ENCODE measurements at regions not wholly inside any gene's neighbourhood (a gene's known extent, or its start where the extent isn't known, plus 50 kb on each side); places are given as distances from the start of the nearest gene placed in this dataset.
"Not testable (repeated sequence)": the region's sequence is repeated elsewhere in the genome, so short reads cannot be mapped to it uniquely, and the experiment has no call there.

DNA sequence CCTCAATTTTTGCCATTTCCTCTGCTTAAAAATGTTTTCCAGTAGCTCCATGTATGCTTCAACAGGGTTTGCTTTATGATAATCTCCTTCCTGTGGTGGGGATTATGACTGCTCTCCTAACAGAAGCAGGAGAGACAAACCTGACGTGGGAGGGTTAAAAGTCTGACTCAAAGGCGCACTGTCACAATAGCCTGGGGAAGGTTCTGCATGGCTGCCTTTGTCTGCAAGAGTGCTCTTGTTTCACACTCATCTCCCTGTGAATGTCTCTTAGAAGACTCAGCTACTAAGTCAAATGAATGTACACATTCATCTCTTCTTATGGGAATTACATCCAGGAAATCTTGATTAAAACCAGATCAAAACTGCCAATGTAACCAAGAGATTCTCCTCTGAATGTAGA lies 90.9 kb upstream of the MTAP start:
- Histone ChIP-seq H3K4me3 (ENCODE audit: low read depth in 1 of 3, low read length in 3 of 3) (no peak overlapping the region), H3K4me1 (ENCODE audit: control insufficient read depth in 4 of 4, insufficient read depth in 4 of 4, low read length in 3 of 4) (no peaks in the 10 kb centered on the region), H3K9ac (ENCODE audit: low read depth in 1 of 2, low read length in 2 of 2) (no peak overlapping the region), H3K36me3 (ENCODE audit: control insufficient read depth in 4 of 4, insufficient read depth in 3 of 4, low read depth in 1 of 4, low read length in 3 of 4) (no peaks in the 10 kb centered on the region), H3K27ac (ENCODE audit: low read depth in 1 of 2, low read length in 2 of 2) (no peak overlapping the region), H3K9me3 (ENCODE audit: control insufficient read depth in 4 of 4, low read length in 3 of 4) (no peaks in the 10 kb centered on the region), H3K27me3 (ENCODE audit: control insufficient read depth in 4 of 4, insufficient read depth in 4 of 4, low read length in 3 of 4) (peaks cover 0 to 14% (median 0%) of the 10 kb centered on the region in 4 donors)
- no peak for DNase-seq (ENCODE audit: low spot score)
- TF ChIP-seq, protein P1, sequence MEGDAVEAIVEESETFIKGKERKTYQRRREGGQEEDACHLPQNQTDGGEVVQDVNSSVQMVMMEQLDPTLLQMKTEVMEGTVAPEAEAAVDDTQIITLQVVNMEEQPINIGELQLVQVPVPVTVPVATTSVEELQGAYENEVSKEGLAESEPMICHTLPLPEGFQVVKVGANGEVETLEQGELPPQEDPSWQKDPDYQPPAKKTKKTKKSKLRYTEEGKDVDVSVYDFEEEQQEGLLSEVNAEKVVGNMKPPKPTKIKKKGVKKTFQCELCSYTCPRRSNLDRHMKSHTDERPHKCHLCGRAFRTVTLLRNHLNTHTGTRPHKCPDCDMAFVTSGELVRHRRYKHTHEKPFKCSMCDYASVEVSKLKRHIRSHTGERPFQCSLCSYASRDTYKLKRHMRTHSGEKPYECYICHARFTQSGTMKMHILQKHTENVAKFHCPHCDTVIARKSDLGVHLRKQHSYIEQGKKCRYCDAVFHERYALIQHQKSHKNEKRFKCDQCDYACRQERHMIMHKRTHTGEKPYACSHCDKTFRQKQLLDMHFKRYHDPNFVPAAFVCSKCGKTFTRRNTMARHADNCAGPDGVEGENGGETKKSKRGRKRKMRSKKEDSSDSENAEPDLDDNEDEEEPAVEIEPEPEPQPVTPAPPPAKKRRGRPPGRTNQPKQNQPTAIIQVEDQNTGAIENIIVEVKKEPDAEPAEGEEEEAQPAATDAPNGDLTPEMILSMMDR (IDR thresholded peaks at IDR 0.05; ENCODE audit: low read depth, low read length, missing input control), result no peak
- no peak for TF ChIP-seq JUND (IDR thresholded peaks at IDR 0.05)
- TF ChIP-seq YY1 (IDR thresholded peaks at IDR 0.05), result no peak
- TF ChIP-seq, protein P2, sequence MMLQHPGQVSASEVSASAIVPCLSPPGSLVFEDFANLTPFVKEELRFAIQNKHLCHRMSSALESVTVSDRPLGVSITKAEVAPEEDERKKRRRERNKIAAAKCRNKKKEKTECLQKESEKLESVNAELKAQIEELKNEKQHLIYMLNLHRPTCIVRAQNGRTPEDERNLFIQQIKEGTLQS (IDR thresholded peaks at IDR 0.05), result no peak
- TF ChIP-seq HNF4A (conservative IDR thresholded peaks at IDR 0.05), result no peak
- no peak for TF ChIP-seq FOXA1 (IDR thresholded peaks at IDR 0.05)
- no peak for TF ChIP-seq HNF4G (IDR thresholded peaks at IDR 0.05)
- TF ChIP-seq GABPA (IDR thresholded peaks at IDR 0.05 in 1 of 2, conservative IDR thresholded peaks at IDR 0.05 in 1 of 2), result no peak
- 38% methylated on average over 2 of the region's 2 CpGs for WGBS

DNA sequence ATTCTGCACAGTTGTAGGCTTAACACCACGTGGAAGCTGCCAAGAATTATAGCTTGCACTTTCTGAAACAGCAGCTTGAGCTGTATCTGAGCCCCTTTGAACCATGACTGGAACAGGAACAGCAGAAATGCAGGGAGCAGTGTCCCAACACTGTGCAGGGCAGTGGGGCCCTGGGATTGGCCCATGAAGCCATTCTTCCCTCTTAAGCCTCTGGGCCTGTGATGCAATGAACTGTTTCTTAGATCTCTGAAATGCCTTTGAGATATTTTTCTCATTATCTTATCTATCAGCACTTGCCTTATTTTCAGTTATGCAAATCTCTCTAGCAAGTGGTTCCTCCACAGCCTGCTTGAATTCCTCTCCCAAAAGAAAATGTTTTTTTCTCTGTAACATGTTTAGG lies 87.0 kb upstream of the MTAP start:
- Histone ChIP-seq H3K4me1 (ENCODE audit: control insufficient read depth in 4 of 4, insufficient read depth in 4 of 4, low read length in 3 of 4) (no peaks in the 10 kb centered on the region), H3K36me3 (ENCODE audit: control insufficient read depth in 4 of 4, insufficient read depth in 3 of 4, low read depth in 1 of 4, low read length in 3 of 4) (no peaks in the 10 kb centered on the region), H3K27me3 (ENCODE audit: control insufficient read depth in 4 of 4, insufficient read depth in 4 of 4, low read length in 3 of 4) (peaks cover 0 to 14% (median 0%) of the 10 kb centered on the region in 4 donors), H3K27ac (ENCODE audit: low read depth in 1 of 2, low read length in 2 of 2) (no peak overlapping the region), H3K9me3 (ENCODE audit: control insufficient read depth in 4 of 4, low read length in 3 of 4) (no peaks in the 10 kb centered on the region), H3K4me3 (ENCODE audit: low read depth in 1 of 3, low read length in 3 of 3) (no peak overlapping the region), H3K9ac (ENCODE audit: low read depth in 1 of 2, low read length in 2 of 2) (no peak overlapping the region)
- no peak for DNase-seq (ENCODE audit: low spot score)
- no peak for TF ChIP-seq FOXA2 (IDR thresholded peaks at IDR 0.05)
- 18% methylated on average over 1 of the region's 1 CpG for WGBS

DNA sequence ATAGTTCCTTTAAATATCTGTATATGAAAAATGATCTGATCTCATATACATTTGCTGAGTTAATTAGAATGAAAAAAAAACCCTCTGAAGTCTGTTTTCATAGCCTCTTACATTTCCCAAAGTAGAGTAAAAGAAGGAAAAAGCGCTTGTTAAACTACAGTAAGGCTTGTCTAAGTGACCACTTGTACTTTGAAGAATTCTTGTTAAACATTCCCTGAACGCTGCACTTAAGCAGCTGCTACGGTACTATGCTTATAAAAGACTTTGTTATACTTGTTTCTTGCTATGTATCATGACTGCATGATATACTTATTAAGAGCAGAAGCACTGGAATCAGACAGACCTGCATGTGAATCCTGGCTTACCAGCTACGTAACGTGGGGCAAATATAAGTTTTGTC lies 81.7 kb upstream of the MTAP start:
- Histone ChIP-seq H3K27ac (ENCODE audit: low read depth in 1 of 2, low read length in 2 of 2) (no peak overlapping the region), H3K27me3 (ENCODE audit: control insufficient read depth in 4 of 4, insufficient read depth in 4 of 4, low read length in 3 of 4) (peaks cover 0 to 7% (median 0%) of the 10 kb centered on the region in 4 donors), H3K9ac (ENCODE audit: low read depth in 1 of 2, low read length in 2 of 2) (no peak overlapping the region), H3K4me3 (ENCODE audit: low read depth in 1 of 3, low read length in 3 of 3) (no peak overlapping the region), H3K9me3 (ENCODE audit: control insufficient read depth in 4 of 4, low read length in 3 of 4) (no peaks in the 10 kb centered on the region), H3K36me3 (ENCODE audit: control insufficient read depth in 4 of 4, insufficient read depth in 3 of 4, low read depth in 1 of 4, low read length in 3 of 4) (no peaks in the 10 kb centered on the region), H3K4me1 (ENCODE audit: control insufficient read depth in 4 of 4, insufficient read depth in 4 of 4, low read length in 3 of 4) (no peaks in the 10 kb centered on the region)
- TF ChIP-seq SP1 (IDR thresholded peaks at IDR 0.05), result no peak
- TF ChIP-seq FOXA2 (IDR thresholded peaks at IDR 0.05), result no peak
- TF ChIP-seq GABPA (IDR thresholded peaks at IDR 0.05 in 1 of 2, conservative IDR thresholded peaks at IDR 0.05 in 1 of 2), result no peak
- TF ChIP-seq, protein P3, sequence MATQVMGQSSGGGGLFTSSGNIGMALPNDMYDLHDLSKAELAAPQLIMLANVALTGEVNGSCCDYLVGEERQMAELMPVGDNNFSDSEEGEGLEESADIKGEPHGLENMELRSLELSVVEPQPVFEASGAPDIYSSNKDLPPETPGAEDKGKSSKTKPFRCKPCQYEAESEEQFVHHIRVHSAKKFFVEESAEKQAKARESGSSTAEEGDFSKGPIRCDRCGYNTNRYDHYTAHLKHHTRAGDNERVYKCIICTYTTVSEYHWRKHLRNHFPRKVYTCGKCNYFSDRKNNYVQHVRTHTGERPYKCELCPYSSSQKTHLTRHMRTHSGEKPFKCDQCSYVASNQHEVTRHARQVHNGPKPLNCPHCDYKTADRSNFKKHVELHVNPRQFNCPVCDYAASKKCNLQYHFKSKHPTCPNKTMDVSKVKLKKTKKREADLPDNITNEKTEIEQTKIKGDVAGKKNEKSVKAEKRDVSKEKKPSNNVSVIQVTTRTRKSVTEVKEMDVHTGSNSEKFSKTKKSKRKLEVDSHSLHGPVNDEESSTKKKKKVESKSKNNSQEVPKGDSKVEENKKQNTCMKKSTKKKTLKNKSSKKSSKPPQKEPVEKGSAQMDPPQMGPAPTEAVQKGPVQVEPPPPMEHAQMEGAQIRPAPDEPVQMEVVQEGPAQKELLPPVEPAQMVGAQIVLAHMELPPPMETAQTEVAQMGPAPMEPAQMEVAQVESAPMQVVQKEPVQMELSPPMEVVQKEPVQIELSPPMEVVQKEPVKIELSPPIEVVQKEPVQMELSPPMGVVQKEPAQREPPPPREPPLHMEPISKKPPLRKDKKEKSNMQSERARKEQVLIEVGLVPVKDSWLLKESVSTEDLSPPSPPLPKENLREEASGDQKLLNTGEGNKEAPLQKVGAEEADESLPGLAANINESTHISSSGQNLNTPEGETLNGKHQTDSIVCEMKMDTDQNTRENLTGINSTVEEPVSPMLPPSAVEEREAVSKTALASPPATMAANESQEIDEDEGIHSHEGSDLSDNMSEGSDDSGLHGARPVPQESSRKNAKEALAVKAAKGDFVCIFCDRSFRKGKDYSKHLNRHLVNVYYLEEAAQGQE (IDR thresholded peaks at IDR 0.05), result no peak
- TF ChIP-seq YY1 (IDR thresholded peaks at IDR 0.05), result no peak
- TF ChIP-seq HNF4G (IDR thresholded peaks at IDR 0.05), result no peak
- TF ChIP-seq NR2F2 (IDR thresholded peaks at IDR 0.05), result no peak
- no peak for TF ChIP-seq EGR1 (IDR thresholded peaks at IDR 0.05; ENCODE audit: low read depth in 2 of 2)
- TF ChIP-seq HNF4A (conservative IDR thresholded peaks at IDR 0.05), result no peak
- no peak for TF ChIP-seq JUND (IDR thresholded peaks at IDR 0.05)
- TF ChIP-seq RAD21 (IDR thresholded peaks at IDR 0.05), result no peak
- TF ChIP-seq RXRA (IDR thresholded peaks at IDR 0.05), result no peak
- TF ChIP-seq TAF1 (conservative IDR thresholded peaks at IDR 0.05), result no peak
- TF ChIP-seq, protein P1 (IDR thresholded peaks at IDR 0.05; ENCODE audit: low read depth, low read length, missing input control), result no peak
- TF ChIP-seq, protein P2 (IDR thresholded peaks at IDR 0.05), result no peak
- no peak for DNase-seq (ENCODE audit: low spot score)
- WGBS, result 68% methylated on average over 5 of the region's 5 CpGs

DNA sequence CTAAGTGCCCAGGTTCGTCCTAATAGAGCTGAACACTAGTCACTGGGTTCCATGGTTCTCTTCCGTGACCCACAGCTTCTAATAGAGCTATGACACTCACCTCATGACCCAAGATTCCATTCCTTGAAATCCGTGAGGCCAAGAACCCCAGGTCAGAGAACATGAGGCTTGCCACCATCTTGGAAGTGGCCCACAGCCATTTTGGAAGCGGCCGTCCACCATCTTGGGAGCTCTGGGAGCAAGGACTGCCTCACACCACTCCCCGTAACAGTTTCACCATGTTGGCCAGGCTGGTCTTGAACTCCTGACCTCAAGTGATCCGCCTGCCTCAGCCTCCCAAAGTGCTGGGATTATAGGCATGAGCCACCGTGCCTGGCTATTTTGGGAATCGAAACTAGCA lies 75.0 kb upstream of the MTAP start:
- not testable (repeated sequence) for H3K4me1 ChIP-seq (ENCODE audit: control insufficient read depth in 4 of 4, insufficient read depth in 4 of 4, low read length in 3 of 4); DNase-seq (ENCODE audit: low spot score); H3K36me3 ChIP-seq (ENCODE audit: control insufficient read depth in 4 of 4, insufficient read depth in 3 of 4, low read depth in 1 of 4, low read length in 3 of 4); H3K27me3 ChIP-seq (ENCODE audit: control insufficient read depth in 4 of 4, insufficient read depth in 4 of 4, low read length in 3 of 4); H3K9me3 ChIP-seq (ENCODE audit: control insufficient read depth in 4 of 4, low read length in 3 of 4); H3K9ac ChIP-seq (ENCODE audit: low read depth in 1 of 2, low read length in 2 of 2); H3K4me3 ChIP-seq (ENCODE audit: low read depth in 1 of 3, low read length in 3 of 3); H3K27ac ChIP-seq (ENCODE audit: low read depth in 1 of 2, low read length in 2 of 2)
- 74% methylated on average over 9 of the region's 9 CpGs for WGBS

Data from liver (tissue), 8 donors.